ENCODE measurements at regions not wholly inside any gene's neighbourhood (a gene's known extent, or its start where the extent isn't known, plus 50 kb on each side); places are given as distances from the start of the nearest gene placed in this dataset.

GRCh38 chr12:77189901-77190416 lies 124.6 kb upstream of the E2F7 start:
- Histone ChIP-seq H3K9me3 (ENCODE audit: control insufficient read depth, insufficient read depth, low read depth, low read length) (no peaks in the 10 kb centered on the region), H3K36me3 (ENCODE audit: control insufficient read depth in 2 of 2, insufficient read depth in 1 of 2, low read length in 2 of 2) (no peaks in the 10 kb centered on the region), H3K4me3 (ENCODE audit: low read depth, low read length) (no peak overlapping the region), H3K27ac (ENCODE audit: extremely low read depth, low read depth, low read length) (no peak overlapping the region), H3K4me1 (ENCODE audit: control insufficient read depth, insufficient read depth, low read length) (no peaks in the 10 kb centered on the region)
- CTCF ChIA-PET, result no interaction called here
- POLR2A ChIA-PET, result no interaction called here
- TF ChIP-seq ZNF785 (tag by site-specific recombination; IDR thresholded peaks at IDR 0.05) (no peak), ZNF174 (tag by site-specific recombination; IDR thresholded peaks at IDR 0.05) (no peak), ZBTB8A (tag by site-specific recombination; IDR thresholded peaks at IDR 0.05) (no peak), PRDM2 (tag by site-specific recombination; IDR thresholded peaks at IDR 0.05; ENCODE audit: borderline replicate concordance) (no peak), ZNF239 (tag by site-specific recombination; IDR thresholded peaks at IDR 0.05) (no peak), FEZF1 (tag by site-specific recombination; IDR thresholded peaks at IDR 0.05) (no peak), ZNF404 (tag by site-specific recombination; IDR thresholded peaks at IDR 0.05) (no peak), REPIN1 (tag by site-specific recombination; IDR thresholded peaks at IDR 0.05; ENCODE audit: low read depth) (no peak), ZNF747 (tag by site-specific recombination; IDR thresholded peaks at IDR 0.05) (no peak), PRDM10 (tag by site-specific recombination; IDR thresholded peaks at IDR 0.05) (no peak), IKZF3 (tag by site-specific recombination; IDR thresholded peaks at IDR 0.05) (no peak), ZNF488 (tag by site-specific recombination; IDR thresholded peaks at IDR 0.05) (no peak)

GRCh38 chr12:77189458-77189857 lies 124.1 kb upstream of the E2F7 start:
- Histone ChIP-seq H3K36me3 (ENCODE audit: control insufficient read depth in 2 of 2, insufficient read depth in 1 of 2, low read length in 2 of 2) (no peaks in the 10 kb centered on the region), H3K9me3 (ENCODE audit: control insufficient read depth, insufficient read depth, low read depth, low read length) (no peaks in the 10 kb centered on the region), H3K4me1 (ENCODE audit: control insufficient read depth, insufficient read depth, low read length) (no peaks in the 10 kb centered on the region), H3K4me3 (ENCODE audit: low read depth, low read length) (no peak overlapping the region), H3K27ac (ENCODE audit: extremely low read depth, low read depth, low read length) (no peak overlapping the region)
- POLR2A ChIA-PET, result no interaction called here
- CTCF ChIA-PET, result interaction anchor here (0.6 kb wide), 1 partner anchor 145 kb away, joined by 3 read pairs; no protein-coding TSS in a partner anchor
- TF ChIP-seq ZNF292 (tag by site-specific recombination; IDR thresholded peaks at IDR 0.05; ENCODE audit: borderline replicate concordance, low read depth), result no peak
- TF ChIP-seq SALL2 (tag by site-specific recombination; IDR thresholded peaks at IDR 0.05; ENCODE audit: borderline replicate concordance), result no peak
- TF ChIP-seq ZNF24 (tag by site-specific recombination; IDR thresholded peaks at IDR 0.05), result no peak
- no peak for TF ChIP-seq ZNF658 (tag by site-specific recombination; IDR thresholded peaks at IDR 0.05)
- TF ChIP-seq ZNF843 (tag by site-specific recombination; IDR thresholded peaks at IDR 0.05), result no peak
- no peak for TF ChIP-seq ZNF175 (tag by site-specific recombination; IDR thresholded peaks at IDR 0.05)
- no peak for TF ChIP-seq HIC1 (tag by site-specific recombination; IDR thresholded peaks at IDR 0.05)
- TF ChIP-seq ZNF202 (tag by site-specific recombination; IDR thresholded peaks at IDR 0.05; ENCODE audit: borderline replicate concordance), result no peak
- TF ChIP-seq ZNF121 (tag by site-specific recombination; IDR thresholded peaks at IDR 0.05), result no peak
- TF ChIP-seq ZNF37A (tag by site-specific recombination; IDR thresholded peaks at IDR 0.05), result no peak
- no peak for TF ChIP-seq ZNF335 (tag by site-specific recombination; conservative IDR thresholded peaks at IDR 0.05)
- TF ChIP-seq MEIS1 (CRISPR knock-in tag; IDR thresholded peaks at IDR 0.05; ENCODE audit: borderline replicate concordance), result no peak

Measured in HEK293 (cell line).